NT2/D1 (cell line): ENCODE measurements at regions not wholly inside any gene's neighbourhood (a gene's known extent, or its start where the extent isn't known, plus 50 kb on each side); places are given as distances from the start of the nearest gene placed in this dataset.

Source experiments
- SUZ12 ChIP-seq: IDR thresholded peaks from 2 replicates; pipeline ENCODE4 v1.6.1; 2011; ENCODE audit not compliant: insufficient read length, insufficient read depth; ENCODE audit errors: extremely low read depth
- YY1 ChIP-seq: IDR thresholded peaks from 2 replicates; pipeline ENCODE4 v1.6.1; 2011; ENCODE audit not compliant: insufficient read length, insufficient read depth
- ZNF274 ChIP-seq: IDR thresholded peaks from 2 replicates; pipeline ENCODE4 v1.6.1; 2011; ENCODE audit warnings: mild to moderate bottlenecking, low read depth, low read length

GRCh38 chr4:64614276-64614675, 205.0 kb upstream of the TECRL start:
- TF ChIP-seq ZNF274 (no peak), YY1 (no peak), SUZ12 (no peak)
